ENCODE measurements at regions not wholly inside any gene's neighbourhood (a gene's known extent, or its start where the extent isn't known, plus 50 kb on each side); places are given as distances from the start of the nearest gene placed in this dataset.
"Not testable (repeated sequence)": the region's sequence is repeated elsewhere in the genome, so short reads cannot be mapped to it uniquely, and the experiment has no call there.

DNA sequence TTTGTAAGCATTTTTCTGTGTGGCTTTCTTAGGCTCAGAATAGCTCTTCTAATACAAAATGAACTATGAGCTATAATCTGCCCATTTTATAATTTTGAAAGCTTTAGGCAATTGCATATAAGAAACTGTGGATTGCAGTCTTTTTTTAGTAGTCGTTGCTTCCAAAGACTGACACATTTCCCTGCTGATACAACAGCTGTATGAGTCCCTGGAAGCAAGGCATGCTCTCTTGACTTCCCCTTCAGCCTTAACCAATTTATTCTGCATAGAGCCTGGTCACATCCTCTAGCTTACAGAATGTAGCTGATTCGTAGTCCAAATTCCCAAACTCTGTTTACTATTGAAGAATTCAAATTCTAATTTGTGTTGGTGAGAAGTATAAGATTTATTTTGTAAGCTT, 155.3 kb upstream of the EYA4 start:
- no peak overlapping the region for H2AFZ ChIP-seq
- no peak for TF ChIP-seq CTCF (IDR thresholded peaks at IDR 0.05)
- no peak overlapping the region for H3K27ac ChIP-seq
- no peaks in the 10 kb centered on the region for H3K79me2 ChIP-seq
- H3K4me3 ChIP-seq (ENCODE audit: low read depth, low read length), result no peak overlapping the region
- H3K9ac ChIP-seq, result no peak overlapping the region
- H3K4me1 ChIP-seq, result no peaks in the 10 kb centered on the region
- H3K27me3 ChIP-seq (ENCODE audit: control insufficient read depth, insufficient read depth, low read length), result no peaks in the 10 kb centered on the region
- no peaks in the 10 kb centered on the region for H3K36me3 ChIP-seq (ENCODE audit: control insufficient read depth, insufficient read depth, low read length)
- H3K4me2 ChIP-seq (ENCODE audit: low read length), result no peak overlapping the region
- no peaks in the 10 kb centered on the region for H3K9me3 ChIP-seq (ENCODE audit: control insufficient read depth, low read length)

DNA sequence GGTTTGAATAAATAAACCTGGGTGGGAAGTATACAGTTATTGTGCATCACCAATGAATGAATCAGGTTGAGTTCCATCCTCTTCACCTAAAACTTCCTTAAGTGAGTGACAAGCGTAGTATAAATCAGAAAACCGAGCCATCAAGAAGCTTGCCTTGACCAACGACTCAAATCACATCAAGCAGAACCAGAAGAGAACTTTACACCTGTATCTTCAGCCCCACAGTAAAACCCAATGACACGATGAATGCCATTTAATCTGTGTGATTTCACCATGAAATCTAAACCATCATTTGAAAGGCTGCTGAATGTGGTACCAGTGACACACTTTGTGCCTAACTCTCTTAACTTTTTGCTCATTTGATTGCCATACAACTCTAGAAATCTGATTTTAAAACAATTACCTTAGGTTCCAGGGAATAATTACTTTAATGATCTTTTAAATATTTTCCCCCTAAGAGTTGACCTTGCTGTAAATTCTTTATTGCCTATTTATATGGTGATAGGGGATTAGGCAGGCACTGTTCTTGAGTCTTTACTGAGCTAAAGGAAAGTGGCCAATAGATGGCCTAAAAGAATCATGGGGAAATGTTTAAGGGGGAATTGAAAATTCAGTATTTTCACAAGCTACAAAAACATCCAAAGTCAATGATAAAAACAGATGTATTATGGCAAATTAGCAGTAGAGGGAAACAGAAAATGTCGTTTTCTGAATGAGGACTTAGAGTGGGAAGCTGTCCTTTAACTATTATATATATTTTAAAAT, 152.0 kb upstream of the EYA4 start:
- Histone ChIP-seq H3K9ac (no peak overlapping the region), H3K27ac (no peak overlapping the region), H3K79me2 (no peaks in the 10 kb centered on the region), H3K4me3 (ENCODE audit: low read depth, low read length) (no peak overlapping the region), H3K4me1 (no peaks in the 10 kb centered on the region), H3K36me3 (ENCODE audit: control insufficient read depth, insufficient read depth, low read length) (no peaks in the 10 kb centered on the region), H3K4me2 (ENCODE audit: low read length) (no peak overlapping the region), H2AFZ (no peak overlapping the region), H3K9me3 (ENCODE audit: control insufficient read depth, low read length) (no peaks in the 10 kb centered on the region), H3K27me3 (ENCODE audit: control insufficient read depth, insufficient read depth, low read length) (no peaks in the 10 kb centered on the region)
- TF ChIP-seq CTCF (IDR thresholded peaks at IDR 0.05), result no peak

- no peak for TF ChIP-seq CTCF (IDR thresholded peaks at IDR 0.05)
- H3K4me1 ChIP-seq, result no peaks in the 10 kb centered on the region
- H3K4me3 ChIP-seq (ENCODE audit: low read depth, low read length), result no peak overlapping the region
These were observed 149.0 kb upstream of the EYA4 start for GRCh38 chr6:133092199-133092598.

GRCh38 chr6:133092771-133093170, 148.4 kb upstream of the EYA4 start:
- Histone ChIP-seq H3K9me3 (ENCODE audit: control insufficient read depth, low read length) (no peaks in the 10 kb centered on the region), H3K9ac (no peak overlapping the region), H3K36me3 (ENCODE audit: control insufficient read depth, insufficient read depth, low read length) (no peaks in the 10 kb centered on the region), H3K4me2 (ENCODE audit: low read length) (no peak overlapping the region), H2AFZ (no peak overlapping the region), H3K4me1 (no peaks in the 10 kb centered on the region), H3K27me3 (ENCODE audit: control insufficient read depth, insufficient read depth, low read length) (no peaks in the 10 kb centered on the region), H3K4me3 (ENCODE audit: low read depth, low read length) (no peak overlapping the region), H3K27ac (no peak overlapping the region), H3K79me2 (no peaks in the 10 kb centered on the region)
- no peak for TF ChIP-seq CTCF (IDR thresholded peaks at IDR 0.05)

More at GRCh38 chr6:133092199-133092598, 149.0 kb upstream of the EYA4 start:
- no peak overlapping the region for H3K9ac ChIP-seq
- H3K27me3 ChIP-seq (ENCODE audit: control insufficient read depth, insufficient read depth, low read length), result no peaks in the 10 kb centered on the region
- no peak overlapping the region for H2AFZ ChIP-seq
- H3K79me2 ChIP-seq, result no peaks in the 10 kb centered on the region
- H3K4me2 ChIP-seq (ENCODE audit: low read length), result no peak overlapping the region
- H3K36me3 ChIP-seq (ENCODE audit: control insufficient read depth, insufficient read depth, low read length), result no peaks in the 10 kb centered on the region
- no peaks in the 10 kb centered on the region for H3K9me3 ChIP-seq (ENCODE audit: control insufficient read depth, low read length)
- no peak overlapping the region for H3K27ac ChIP-seq

GRCh38 chr6:133093211-133093610, 147.9 kb upstream of the EYA4 start:
- not testable (repeated sequence) for H3K9ac ChIP-seq; H3K79me2 ChIP-seq; H3K36me3 ChIP-seq (ENCODE audit: control insufficient read depth, insufficient read depth, low read length); H3K27me3 ChIP-seq (ENCODE audit: control insufficient read depth, insufficient read depth, low read length); H3K4me3 ChIP-seq (ENCODE audit: low read depth, low read length); H3K4me1 ChIP-seq; H3K4me2 ChIP-seq (ENCODE audit: low read length); H2AFZ ChIP-seq; H3K27ac ChIP-seq; H3K9me3 ChIP-seq (ENCODE audit: control insufficient read depth, low read length)

All from parathyroid adenoma (tissue), 2 donors.